ENCODE measurements at regions not wholly inside any gene's neighbourhood (a gene's known extent, or its start where the extent isn't known, plus 50 kb on each side); places are given as distances from the start of the nearest gene placed in this dataset.

DNA sequence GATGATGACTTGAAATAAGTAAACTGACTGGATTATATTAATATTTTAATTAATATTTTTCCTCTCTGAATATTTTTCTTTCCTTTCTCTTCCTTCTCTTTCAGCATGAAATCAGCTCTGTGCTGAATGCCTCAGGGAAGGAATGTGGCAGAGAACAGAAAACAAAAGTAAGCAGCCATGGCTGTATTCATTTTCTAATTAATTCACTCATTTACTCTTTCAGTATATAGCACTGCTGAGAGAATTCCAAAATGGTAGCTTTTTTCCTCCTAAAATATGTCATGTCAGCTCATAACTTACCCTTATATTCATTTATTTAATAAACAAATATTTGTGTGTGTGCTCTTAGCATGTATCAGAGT lies 522.5 kb downstream of the PTPRC start:
- H3K27ac ChIP-seq (ENCODE audit: poor library complexity, severe bottlenecking), result no peak overlapping the region

DNA sequence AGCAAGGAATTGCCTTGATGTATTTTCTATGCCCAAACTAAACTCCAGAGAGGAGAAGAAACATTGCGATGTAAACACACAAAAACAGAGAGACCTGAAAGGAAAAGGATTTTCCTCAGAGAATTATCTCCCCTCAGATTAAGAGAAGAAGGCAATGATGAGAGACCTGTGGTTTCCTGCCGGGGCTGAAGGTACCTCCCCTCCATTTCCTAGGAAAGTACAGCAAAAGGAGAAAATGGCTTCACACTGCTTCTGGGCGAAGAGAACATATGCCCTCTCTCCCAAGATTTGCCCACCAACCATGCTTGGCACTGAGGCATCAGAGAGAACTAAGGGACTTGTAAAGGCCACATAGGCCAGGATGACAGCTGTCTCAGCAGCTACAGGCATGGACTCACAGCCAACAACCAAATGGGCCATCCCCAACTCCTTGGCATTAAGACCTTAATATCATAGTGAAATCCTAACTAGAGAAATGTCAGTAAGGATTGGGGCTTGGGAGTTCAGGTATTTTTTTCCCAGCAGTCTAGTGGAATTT lies 523.0 kb downstream of the PTPRC start:
- no peak for ATAC-seq (ENCODE audit: low read depth)
- TF ChIP-seq, protein P1, sequence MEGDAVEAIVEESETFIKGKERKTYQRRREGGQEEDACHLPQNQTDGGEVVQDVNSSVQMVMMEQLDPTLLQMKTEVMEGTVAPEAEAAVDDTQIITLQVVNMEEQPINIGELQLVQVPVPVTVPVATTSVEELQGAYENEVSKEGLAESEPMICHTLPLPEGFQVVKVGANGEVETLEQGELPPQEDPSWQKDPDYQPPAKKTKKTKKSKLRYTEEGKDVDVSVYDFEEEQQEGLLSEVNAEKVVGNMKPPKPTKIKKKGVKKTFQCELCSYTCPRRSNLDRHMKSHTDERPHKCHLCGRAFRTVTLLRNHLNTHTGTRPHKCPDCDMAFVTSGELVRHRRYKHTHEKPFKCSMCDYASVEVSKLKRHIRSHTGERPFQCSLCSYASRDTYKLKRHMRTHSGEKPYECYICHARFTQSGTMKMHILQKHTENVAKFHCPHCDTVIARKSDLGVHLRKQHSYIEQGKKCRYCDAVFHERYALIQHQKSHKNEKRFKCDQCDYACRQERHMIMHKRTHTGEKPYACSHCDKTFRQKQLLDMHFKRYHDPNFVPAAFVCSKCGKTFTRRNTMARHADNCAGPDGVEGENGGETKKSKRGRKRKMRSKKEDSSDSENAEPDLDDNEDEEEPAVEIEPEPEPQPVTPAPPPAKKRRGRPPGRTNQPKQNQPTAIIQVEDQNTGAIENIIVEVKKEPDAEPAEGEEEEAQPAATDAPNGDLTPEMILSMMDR (IDR thresholded peaks at IDR 0.05; ENCODE audit: poor library complexity, severe bottlenecking), result no peak
- H3K36me3 ChIP-seq (ENCODE audit: low read depth), result no peaks in the 10 kb centered on the region
- no peak for DNase-seq (ENCODE audit: low spot score)
- no peak overlapping the region for H3K4me3 ChIP-seq (ENCODE audit: severe bottlenecking)
- no peak overlapping the region for H3K27ac ChIP-seq (ENCODE audit: poor library complexity, severe bottlenecking)
- no peaks in the 10 kb centered on the region for H3K4me1 ChIP-seq (ENCODE audit: insufficient read depth, poor library complexity, severe bottlenecking)
- no peaks in the 10 kb centered on the region for H3K27me3 ChIP-seq (ENCODE audit: insufficient read depth, poor library complexity, severe bottlenecking)
- H3K9me3 ChIP-seq (ENCODE audit: severe bottlenecking), result no peaks in the 10 kb centered on the region

More for the DNA sequence above, 522.5 kb downstream of the PTPRC start:
- ATAC-seq (ENCODE audit: low read depth) (no peak), DNase-seq (ENCODE audit: low spot score) (no peak)
- Histone ChIP-seq H3K4me3 (ENCODE audit: severe bottlenecking) (no peak overlapping the region), H3K4me1 (ENCODE audit: insufficient read depth, poor library complexity, severe bottlenecking) (no peaks in the 10 kb centered on the region), H3K36me3 (ENCODE audit: low read depth) (no peaks in the 10 kb centered on the region), H3K27me3 (ENCODE audit: insufficient read depth, poor library complexity, severe bottlenecking) (no peaks in the 10 kb centered on the region), H3K9me3 (ENCODE audit: severe bottlenecking) (no peaks in the 10 kb centered on the region)
- TF ChIP-seq, protein P1 (IDR thresholded peaks at IDR 0.05; ENCODE audit: poor library complexity, severe bottlenecking), result no peak

DNA sequence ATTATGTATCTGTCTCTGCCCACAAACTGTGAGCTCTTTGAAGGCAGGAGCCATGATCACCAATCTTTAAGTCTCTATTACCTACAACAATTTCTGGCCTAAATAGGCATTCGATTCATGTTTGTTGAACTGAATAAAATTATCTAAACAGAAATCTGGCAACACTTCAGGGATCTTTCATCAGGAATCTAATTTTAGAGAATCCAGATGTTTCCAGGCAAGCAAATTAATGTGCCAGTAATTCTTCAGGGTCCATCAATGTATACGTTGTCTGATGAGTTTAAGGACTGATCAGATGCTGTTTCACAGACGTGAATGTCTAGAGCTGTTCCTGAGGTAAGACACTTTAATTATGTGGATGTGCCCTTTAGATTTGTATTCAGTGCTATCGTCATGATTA lies 524.4 kb downstream of the PTPRC start:
- TF ChIP-seq, protein P1 (IDR thresholded peaks at IDR 0.05; ENCODE audit: poor library complexity, severe bottlenecking), result no peak
- H3K27ac ChIP-seq (ENCODE audit: poor library complexity, severe bottlenecking), result no peak overlapping the region
- no peaks in the 10 kb centered on the region for H3K4me1 ChIP-seq (ENCODE audit: insufficient read depth, poor library complexity, severe bottlenecking)
- no peak for DNase-seq (ENCODE audit: low spot score)
- no peaks in the 10 kb centered on the region for H3K27me3 ChIP-seq (ENCODE audit: insufficient read depth, poor library complexity, severe bottlenecking)
- no peak for ATAC-seq (ENCODE audit: low read depth)
- no peaks in the 10 kb centered on the region for H3K36me3 ChIP-seq (ENCODE audit: low read depth)
- no peak overlapping the region for H3K4me3 ChIP-seq (ENCODE audit: severe bottlenecking)
- no peaks in the 10 kb centered on the region for H3K9me3 ChIP-seq (ENCODE audit: severe bottlenecking)

DNA sequence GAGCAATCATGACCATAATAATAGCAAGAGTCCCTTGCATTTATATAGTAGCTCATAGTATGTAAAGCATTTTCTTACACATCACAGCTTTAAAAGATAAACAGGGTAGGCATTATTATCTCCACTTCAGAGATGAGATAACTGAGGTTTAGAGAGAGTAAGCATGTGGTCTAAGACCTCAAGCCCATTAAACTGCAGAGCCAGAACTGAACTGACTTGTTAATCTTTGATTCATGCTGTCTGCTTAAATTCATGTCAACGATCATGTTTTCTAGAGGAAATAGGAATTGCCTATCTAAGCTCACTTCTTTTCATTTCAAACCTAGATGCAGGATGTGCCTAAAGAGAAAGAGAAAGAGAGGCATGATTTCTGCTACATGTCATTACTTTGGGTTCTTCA lies 524.8 kb downstream of the PTPRC start:
- Histone ChIP-seq H3K27ac (ENCODE audit: poor library complexity, severe bottlenecking) (no peak overlapping the region), H3K27me3 (ENCODE audit: insufficient read depth, poor library complexity, severe bottlenecking) (no peaks in the 10 kb centered on the region), H3K9me3 (ENCODE audit: severe bottlenecking) (no peaks in the 10 kb centered on the region), H3K4me3 (ENCODE audit: severe bottlenecking) (no peak overlapping the region), H3K4me1 (ENCODE audit: insufficient read depth, poor library complexity, severe bottlenecking) (no peaks in the 10 kb centered on the region), H3K36me3 (ENCODE audit: low read depth) (no peaks in the 10 kb centered on the region)
- ATAC-seq (ENCODE audit: low read depth) (no peak), DNase-seq (ENCODE audit: low spot score) (no peak)
- TF ChIP-seq, protein P1 (IDR thresholded peaks at IDR 0.05; ENCODE audit: poor library complexity, severe bottlenecking), result no peak

DNA sequence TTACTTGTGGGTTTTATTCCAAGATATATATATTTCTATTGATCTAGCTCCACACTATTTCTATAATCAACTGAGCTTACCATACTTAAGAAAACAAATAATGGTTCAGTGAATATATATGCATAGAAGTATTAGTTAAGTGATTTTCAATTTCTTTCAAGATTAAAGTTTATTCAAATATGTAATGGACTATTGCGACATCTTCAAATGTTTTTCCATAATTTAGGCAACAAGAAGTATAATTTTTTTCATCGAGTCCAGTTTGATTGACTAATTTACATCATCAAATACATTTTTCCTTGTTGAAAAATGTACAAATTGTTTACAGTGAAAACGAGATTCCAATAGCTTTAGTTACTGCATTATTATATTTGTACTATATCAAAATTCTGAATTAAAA lies 528.6 kb downstream of the PTPRC start:
- no peak overlapping the region for H3K27ac ChIP-seq (ENCODE audit: poor library complexity, severe bottlenecking)
- TF ChIP-seq, protein P1 (IDR thresholded peaks at IDR 0.05; ENCODE audit: poor library complexity, severe bottlenecking), result no peak
- H3K9me3 ChIP-seq (ENCODE audit: severe bottlenecking), result no peaks in the 10 kb centered on the region
- H3K36me3 ChIP-seq (ENCODE audit: low read depth), result no peaks in the 10 kb centered on the region
- ATAC-seq (ENCODE audit: low read depth) (no peak), DNase-seq (ENCODE audit: low spot score) (no peak)
- no peak overlapping the region for H3K4me3 ChIP-seq (ENCODE audit: severe bottlenecking)
- H3K4me1 ChIP-seq (ENCODE audit: insufficient read depth, poor library complexity, severe bottlenecking), result no peaks in the 10 kb centered on the region
- no peaks in the 10 kb centered on the region for H3K27me3 ChIP-seq (ENCODE audit: insufficient read depth, poor library complexity, severe bottlenecking)
